Mesenchymal stem cell (in vitro differentiated cells and primary cell): ENCODE measurements at regions not wholly inside any gene's neighbourhood (a gene's known extent, or its start where the extent isn't known, plus 50 kb on each side); places are given as distances from the start of the nearest gene placed in this dataset.

ENCODE experiments used
- DNase-seq: peaks from one replicate; pipeline ENCODE4 v3.0.0-alpha.2; 2013
- H2AFZ ChIP-seq: one replicate; pipeline ENCODE4 v1.6.1; 2013; ENCODE audit warnings: low read depth, mild to moderate bottlenecking, control low read depth, inconsistent platforms, low read length, moderate library complexity
- H2AK5ac ChIP-seq: 2 replicates; pipeline ENCODE4 v1.6.1; 2013; ENCODE audit warnings: low read length, moderate library complexity, mild to moderate bottlenecking, inconsistent platforms; ENCODE audit not compliant: severe bottlenecking
- H2BK120ac ChIP-seq: one replicate; pipeline ENCODE4 v1.6.1; 2013; ENCODE audit warnings: low read depth, mild to moderate bottlenecking, inconsistent platforms, low read length, moderate library complexity
- H2BK12ac ChIP-seq, 2 experiments: one replicate each; pipeline ENCODE4 v1.6.1; 2013; ENCODE audit warnings: inconsistent platforms in 2 of 2, low read length in 2 of 2, mild to moderate bottlenecking in 2 of 2, moderate library complexity in 2 of 2, control low read depth in 1 of 2
- H2BK15ac ChIP-seq: one replicate; pipeline ENCODE4 v1.6.1; 2013; ENCODE audit warnings: mild to moderate bottlenecking, low read depth, inconsistent platforms; ENCODE audit not compliant: poor library complexity, severe bottlenecking
- H2BK5ac ChIP-seq: 2 replicates; pipeline ENCODE4 v1.6.1; 2013; ENCODE audit warnings: low read depth, mild to moderate bottlenecking, low read length, control low read depth, inconsistent platforms; ENCODE audit not compliant: poor library complexity, severe bottlenecking
- H3K14ac ChIP-seq, 2 experiments: one replicate each; pipeline ENCODE4 v1.6.1; 2013; ENCODE audit warnings: inconsistent platforms in 2 of 2, low read length in 2 of 2, control low read depth in 1 of 2, mild to moderate bottlenecking in 1 of 2, moderate library complexity in 1 of 2
- H3K18ac ChIP-seq, 2 experiments: one replicate each; pipeline ENCODE4 v1.6.1; 2013; ENCODE audit warnings: inconsistent platforms in 2 of 2, low read length in 2 of 2, control low read depth in 1 of 2, low read depth in 1 of 2, mild to moderate bottlenecking in 1 of 2
- H3K23ac ChIP-seq, 2 experiments: one replicate each; pipeline ENCODE4 v1.6.1; 2013; ENCODE audit warnings: inconsistent platforms in 2 of 2, low read length in 2 of 2, mild to moderate bottlenecking in 2 of 2, moderate library complexity in 2 of 2, control low read depth in 1 of 2
- H3K27ac ChIP-seq: 2 replicates; pipeline ENCODE4 v1.5.1; 2013; ENCODE audit warnings: mild to moderate bottlenecking, moderate library complexity, low read length, control low read depth, inconsistent platforms; ENCODE audit not compliant: poor library complexity, severe bottlenecking
- H3K27me3 ChIP-seq, 2 experiments: 2 replicates each; pipeline versions ENCODE4 v1.6.1 to v1.7.0; 2013; ENCODE audit warnings: low read length in 2 of 2, mild to moderate bottlenecking in 2 of 2, moderate library complexity in 2 of 2, control low read depth in 1 of 2, inconsistent platforms in 1 of 2; ENCODE audit not compliant: control insufficient read depth in 1 of 2, insufficient read depth in 1 of 2
- H3K36me3 ChIP-seq, 2 experiments: 2 replicates each; pipeline versions ENCODE4 v1.6.1 to v1.7.0; 2013; ENCODE audit warnings: low read length in 2 of 2, control low read depth in 1 of 2, inconsistent platforms in 1 of 2, low read depth in 1 of 2, mild to moderate bottlenecking in 1 of 2; ENCODE audit not compliant: insufficient read depth in 2 of 2, control insufficient read depth in 1 of 2
- H3K4ac ChIP-seq, 2 experiments: one replicate each; pipeline ENCODE4 v1.6.1; 2013; ENCODE audit warnings: inconsistent platforms in 2 of 2, low read length in 2 of 2, mild to moderate bottlenecking in 2 of 2, moderate library complexity in 2 of 2, control low read depth in 1 of 2, low read depth in 1 of 2
- H3K4me1 ChIP-seq: 2 replicates; pipeline ENCODE4 v1.6.1; 2013; ENCODE audit warnings: low read depth, low read length, control low read depth; ENCODE audit not compliant: control insufficient read depth, insufficient read depth
- H3K4me2 ChIP-seq: 2 replicates; pipeline ENCODE4 v1.6.1; 2013; ENCODE audit warnings: low read length, mild to moderate bottlenecking, inconsistent platforms; ENCODE audit not compliant: poor library complexity, severe bottlenecking
- H3K4me3 ChIP-seq, 2 experiments: 2 replicates each; pipeline versions ENCODE4 v1.5.1 to v1.7.0; 2013; ENCODE audit warnings: low read length in 2 of 2, mild to moderate bottlenecking in 2 of 2, control low read depth in 1 of 2, low read depth in 1 of 2; ENCODE audit not compliant: insufficient read depth in 1 of 2
- H3K79me1 ChIP-seq: replicated peaks from 2 replicates; pipeline ENCODE4 v1.6.1; 2013; ENCODE audit warnings: mild to moderate bottlenecking, control low read depth, low read length, inconsistent platforms; ENCODE audit not compliant: poor library complexity, severe bottlenecking
- H3K9ac ChIP-seq: 2 replicates; pipeline ENCODE4 v1.7.0; 2013; ENCODE audit warnings: mild to moderate bottlenecking, low read length, moderate library complexity
- H3K9me3 ChIP-seq: 2 replicates; pipeline ENCODE4 v1.7.0; 2013; ENCODE audit warnings: mild to moderate bottlenecking, low read length; ENCODE audit not compliant: control insufficient read depth
- H4K8ac ChIP-seq: one replicate; pipeline ENCODE4 v1.6.1; 2013; ENCODE audit warnings: inconsistent platforms, mild to moderate bottlenecking, low read length, moderate library complexity
- H4K91ac ChIP-seq: one replicate; pipeline ENCODE4 v1.6.1; 2013; ENCODE audit warnings: mild to moderate bottlenecking, low read length, inconsistent platforms
- WGBS: methylation state at CpG from one replicate; pipeline ENCODE4 v1.1.7; 2013; ENCODE audit warnings: mixed read lengths; 5-methylcytosine and 5-hydroxymethylcytosine counted together

DNA sequence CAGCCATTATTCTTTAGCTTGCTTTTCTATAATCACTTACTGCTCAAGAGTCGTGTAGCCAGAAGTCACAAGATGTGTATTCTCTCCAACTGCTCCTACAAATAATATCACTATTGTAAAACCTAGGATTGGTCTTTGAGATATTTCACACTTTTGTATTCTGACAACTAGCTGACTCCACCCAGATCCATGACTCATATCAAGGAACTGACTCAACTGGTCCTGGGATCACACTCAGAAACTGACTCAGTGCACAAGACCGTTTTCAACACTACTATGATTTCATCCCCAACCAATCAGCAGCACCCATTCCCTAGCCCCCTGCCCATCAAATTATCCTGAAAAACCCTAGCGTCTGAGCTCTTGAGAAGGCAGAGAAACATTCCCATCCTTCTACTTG lies 56.5 kb upstream of the ORC5 start:
- no peak for DNase-seq
- Histone ChIP-seq H3K4me3 (no peak overlapping the region), H3K79me1 (no peaks in the 10 kb centered on the region), H3K18ac (no peak overlapping the region), H3K4ac (no peak overlapping the region), H4K91ac (no peak overlapping the region), H2BK15ac (no peak overlapping the region), H2BK12ac (no peak overlapping the region), H3K9ac (peak overlapping the region; percentile 57), H3K36me3 (no peaks in the 10 kb centered on the region), H3K9me3 (peaks cover 22% of the 10 kb centered on the region), H3K23ac (no peak overlapping the region), H2BK5ac (no peak overlapping the region), H2AK5ac (no peak overlapping the region), H3K27me3 (peaks cover 3 to 13% of the 10 kb centered on the region in 2 experiments), H3K4me2 (no peak overlapping the region), H3K14ac (no peak overlapping the region), H3K27ac (no peak overlapping the region), H4K8ac (no peak overlapping the region), H2AFZ (no peak overlapping the region), H3K4me1 (no peaks in the 10 kb centered on the region), H2BK120ac (no peak overlapping the region)
- 43% methylated on average over 3 of the region's 3 CpGs for WGBS

DNA sequence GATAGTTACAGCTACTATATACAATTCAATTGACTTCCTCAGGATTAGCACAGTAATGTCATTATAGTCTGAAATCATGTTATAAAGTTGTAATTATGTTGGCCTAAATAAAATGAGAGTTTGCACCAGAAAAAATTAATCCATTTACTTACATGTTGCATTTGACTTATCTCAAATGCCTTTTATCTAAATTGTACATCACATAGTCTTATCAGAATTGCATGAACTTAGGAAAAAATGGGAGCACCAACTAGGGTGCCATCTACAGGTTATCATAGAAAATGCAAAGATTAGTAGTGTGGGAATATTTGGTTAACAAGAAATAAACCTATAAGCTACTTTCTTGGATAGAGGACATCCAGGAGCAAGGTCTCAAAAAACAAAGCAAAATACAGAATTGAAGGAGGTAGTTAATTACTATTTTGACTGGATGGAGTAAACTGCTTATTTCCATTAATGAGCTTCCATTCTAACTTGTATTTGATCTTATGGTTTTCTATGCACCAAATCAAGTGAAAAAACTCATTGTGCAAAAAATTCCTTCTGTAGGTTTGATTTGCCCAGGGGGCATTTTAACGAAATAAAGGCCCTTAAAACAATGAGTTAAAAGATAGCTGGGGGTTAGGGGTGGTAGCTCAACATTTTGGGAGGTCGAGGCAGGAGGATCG lies 60.0 kb upstream of the ORC5 start:
- Histone ChIP-seq H3K4me3 (no peak overlapping the region), H2AFZ (no peak overlapping the region), H3K27me3 (peaks cover 7 to 22% of the 10 kb centered on the region in 2 experiments), H3K4me2 (no peak overlapping the region), H2BK120ac (no peak overlapping the region), H2BK15ac (no peak overlapping the region), H2AK5ac (no peak overlapping the region), H3K23ac (no peak overlapping the region), H3K18ac (no peak overlapping the region), H3K79me1 (no peaks in the 10 kb centered on the region), H3K4ac (no peak overlapping the region), H3K9ac (no peak overlapping the region), H2BK5ac (no peak overlapping the region), H3K27ac (no peak overlapping the region), H4K8ac (no peak overlapping the region), H3K14ac (no peak overlapping the region), H3K9me3 (peaks cover 22% of the 10 kb centered on the region), H3K4me1 (no peaks in the 10 kb centered on the region), H3K36me3 (no peaks in the 10 kb centered on the region), H2BK12ac (no peak overlapping the region), H4K91ac (no peak overlapping the region)
- DNase-seq: peak; percentile 24
- 14% methylated on average over 1 of the region's 3 CpGs for WGBS

GRCh38 chr7:104271948-104272347 lies 56.5 kb upstream of the LHFPL3 start:
- DNase-seq: no peak
- Histone ChIP-seq H2BK120ac (no peak overlapping the region), H3K18ac (no peak overlapping the region), H3K27me3 (peaks cover 7 to 22% of the 10 kb centered on the region in 2 experiments), H3K9me3 (no peaks in the 10 kb centered on the region), H2BK15ac (no peak overlapping the region), H3K36me3 (no peaks in the 10 kb centered on the region), H3K23ac (no peak overlapping the region), H3K4ac (no peak overlapping the region), H2AFZ (no peak overlapping the region), H4K91ac (no peak overlapping the region), H3K27ac (no peak overlapping the region), H2BK12ac (no peak overlapping the region), H2BK5ac (no peak overlapping the region), H3K4me3 (no peak overlapping the region), H3K9ac (no peak overlapping the region), H3K4me2 (no peak overlapping the region), H3K4me1 (no peaks in the 10 kb centered on the region), H4K8ac (no peak overlapping the region), H2AK5ac (no peak overlapping the region), H3K14ac (no peak overlapping the region), H3K79me1 (no peaks in the 10 kb centered on the region)
- WGBS: 25% methylated on average over 2 of the region's 2 CpGs

GRCh38 chr7:104272767-104273384 lies 55.5 kb upstream of the LHFPL3 start:
- Histone ChIP-seq H2AFZ (no peak overlapping the region), H3K27ac (no peak overlapping the region), H3K4me2 (no peak overlapping the region), H2BK5ac (no peak overlapping the region), H3K18ac (no peak overlapping the region), H3K36me3 (no peaks in the 10 kb centered on the region), H3K23ac (no peak overlapping the region), H4K8ac (no peak overlapping the region), H3K27me3 (peaks cover 7 to 22% of the 10 kb centered on the region in 2 experiments), H3K14ac (no peak overlapping the region), H3K4me3 (no peak overlapping the region), H2BK15ac (no peak overlapping the region), H4K91ac (no peak overlapping the region), H2BK120ac (no peak overlapping the region), H2AK5ac (no peak overlapping the region), H3K9ac (no peak overlapping the region), H3K79me1 (no peaks in the 10 kb centered on the region), H3K4ac (no peak overlapping the region), H3K9me3 (no peaks in the 10 kb centered on the region), H2BK12ac (no peak overlapping the region), H3K4me1 (no peaks in the 10 kb centered on the region)
- DNase-seq: peak; percentile 19
- no CpG with 5 or more reads among the region's 5 CpGs for WGBS
